ENCODE measurements at regions not wholly inside any gene's neighbourhood (a gene's known extent, or its start where the extent isn't known, plus 50 kb on each side); places are given as distances from the start of the nearest gene placed in this dataset.

DNA sequence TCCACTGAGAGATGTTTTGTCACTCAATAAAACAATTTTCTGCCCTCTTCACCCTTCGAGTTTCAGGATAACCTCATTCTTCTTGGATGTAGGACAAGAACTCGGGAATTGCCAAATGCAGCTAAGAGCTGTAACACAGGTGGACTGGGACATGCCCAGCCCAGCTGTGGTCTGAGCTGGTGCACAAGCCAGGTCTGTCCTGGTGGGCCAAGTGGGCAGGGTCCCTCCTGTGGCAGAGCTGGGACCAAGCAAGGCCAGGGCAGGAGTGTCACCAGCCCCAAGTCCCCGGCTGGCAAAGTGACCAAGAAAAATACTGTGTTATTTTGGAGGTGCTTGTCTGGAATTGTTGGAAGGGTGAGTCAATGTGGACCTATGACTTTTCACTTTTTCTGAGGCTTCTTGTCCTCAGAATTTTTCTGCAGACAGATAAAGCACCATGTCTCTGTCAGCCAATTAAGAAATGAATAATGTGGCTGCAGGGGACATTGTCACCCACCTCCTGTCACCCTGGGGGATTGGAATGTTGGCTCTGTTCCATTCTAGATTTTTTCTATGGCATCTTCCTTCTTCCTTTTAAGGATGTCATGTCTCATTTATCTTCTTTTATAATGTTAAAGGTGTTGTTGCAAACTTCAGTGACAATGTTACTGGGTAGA lies 645.2 kb upstream of the EPHA6 start:
- Mint-ChIP-seq H3K4me3 (no peak overlapping the region), H3K27ac (no peak overlapping the region), H3K27me3 (no peaks in the 10 kb centered on the region), H3K4me1 (no peaks in the 10 kb centered on the region), H3K36me3 (ENCODE audit: low read depth) (no peaks in the 10 kb centered on the region), H3K9me3 (peaks cover 11% of the 10 kb centered on the region)
- no peak for DNase-seq
- CTCF ChIA-PET = no interaction called here
- POLR2A ChIA-PET = no interaction called here

DNA sequence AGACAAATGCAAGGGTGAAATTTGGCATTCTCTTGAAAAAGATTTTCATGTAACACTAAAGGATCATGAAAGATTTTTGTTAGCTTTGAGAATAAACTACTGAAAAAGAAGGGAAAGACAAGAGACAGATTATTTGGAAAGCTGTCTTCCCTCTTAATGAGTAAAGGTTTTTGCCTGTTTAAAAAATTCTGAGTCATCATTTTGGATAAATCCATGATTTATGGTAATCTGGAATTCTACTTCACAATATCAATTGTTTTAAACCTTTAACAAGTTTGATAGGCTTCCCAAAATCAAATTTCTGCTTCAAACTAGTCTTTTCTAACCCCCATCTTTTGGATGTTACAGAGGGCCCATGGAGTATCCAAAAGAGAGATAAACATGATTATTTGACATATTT lies 641.5 kb upstream of the EPHA6 start:
- Mint-ChIP-seq H3K27me3 (no peaks in the 10 kb centered on the region), H3K4me1 (no peaks in the 10 kb centered on the region), H3K27ac (no peak overlapping the region), H3K9me3 (peaks cover 18% of the 10 kb centered on the region), H3K36me3 (ENCODE audit: low read depth) (no peaks in the 10 kb centered on the region), H3K4me3 (no peak overlapping the region)
- ChIA-PET POLR2A (no interaction called here), CTCF (no interaction called here)
- DNase-seq = no peak

DNA sequence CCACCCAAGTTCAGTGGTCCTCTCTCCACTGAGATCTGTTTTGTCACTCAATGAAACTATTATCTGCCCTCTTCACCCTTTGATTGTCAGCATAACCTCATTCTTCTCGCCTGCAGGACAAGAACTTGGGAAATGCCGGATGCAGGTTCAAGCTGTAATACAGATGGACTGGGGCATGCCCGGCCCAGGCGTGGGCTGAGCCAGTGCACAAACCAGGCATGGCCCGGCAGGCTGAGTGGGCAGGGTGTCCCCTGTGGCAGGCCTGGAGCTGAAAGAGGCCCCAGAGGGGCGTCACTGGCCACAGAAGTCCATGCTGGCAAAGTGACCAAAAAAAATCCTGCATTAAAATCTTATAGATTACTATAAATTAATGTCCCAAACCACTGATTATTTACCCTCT lies 638.9 kb upstream of the EPHA6 start:
- no peak overlapping the region for H3K27ac Mint-ChIP-seq
- no peaks in the 10 kb centered on the region for H3K4me1 Mint-ChIP-seq
- no peak overlapping the region for H3K4me3 Mint-ChIP-seq
- no peaks in the 10 kb centered on the region for H3K36me3 Mint-ChIP-seq (ENCODE audit: low read depth)
- CTCF ChIA-PET = no interaction called here
- H3K9me3 Mint-ChIP-seq = peaks cover 9% of the 10 kb centered on the region
- POLR2A ChIA-PET = no interaction called here
- no peaks in the 10 kb centered on the region for H3K27me3 Mint-ChIP-seq
- DNase-seq = no peak

DNA sequence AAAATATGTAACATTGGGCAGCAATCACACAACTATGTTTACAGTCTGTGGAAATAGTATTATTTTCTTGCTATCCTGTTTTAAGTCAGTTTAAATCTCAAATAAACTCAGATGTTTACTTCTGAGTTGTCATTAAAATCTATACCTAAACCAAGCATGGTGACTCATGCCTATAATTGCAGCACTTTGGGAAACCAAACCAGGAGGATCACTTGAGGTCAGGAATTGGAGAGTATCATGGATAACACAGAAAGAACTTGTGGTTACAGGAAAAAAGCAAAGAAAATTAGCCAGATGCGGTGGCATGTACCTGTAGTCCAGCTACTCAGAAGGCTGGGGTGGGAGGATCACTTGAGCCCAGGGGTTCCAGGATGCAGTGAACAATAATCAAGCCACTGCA lies 631.6 kb upstream of the EPHA6 start:
- CTCF ChIA-PET = no interaction called here
- Mint-ChIP-seq H3K9me3 (no peaks in the 10 kb centered on the region), H3K27me3 (no peaks in the 10 kb centered on the region), H3K4me1 (no peaks in the 10 kb centered on the region), H3K27ac (no peak overlapping the region), H3K36me3 (ENCODE audit: low read depth) (no peaks in the 10 kb centered on the region), H3K4me3 (no peak overlapping the region)
- DNase-seq = no peak
- POLR2A ChIA-PET = no interaction called here

DNA sequence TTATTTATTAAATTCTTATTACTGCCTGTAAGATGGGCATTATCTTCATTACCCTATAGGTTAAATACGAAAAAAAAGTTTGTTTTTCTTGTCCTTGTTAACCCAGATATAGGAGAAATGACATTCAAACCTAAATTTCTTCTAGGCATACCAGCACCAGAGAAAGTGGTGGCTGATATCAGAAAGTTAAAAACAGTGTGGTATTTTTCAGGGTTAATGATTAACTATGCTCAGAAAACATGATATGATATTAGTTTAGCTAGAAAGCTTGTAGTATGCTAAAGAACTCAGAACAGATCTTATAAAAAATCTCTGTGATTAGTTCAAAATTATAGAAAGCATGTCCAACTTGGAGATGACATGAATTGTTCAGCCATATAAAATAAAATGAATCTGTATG lies 630.5 kb upstream of the EPHA6 start:
- no peaks in the 10 kb centered on the region for H3K36me3 Mint-ChIP-seq (ENCODE audit: low read depth)
- no peaks in the 10 kb centered on the region for H3K4me1 Mint-ChIP-seq
- ChIA-PET CTCF (no interaction called here), POLR2A (no interaction called here)
- DNase-seq = no peak
- H3K27ac Mint-ChIP-seq = no peak overlapping the region
- H3K27me3 Mint-ChIP-seq = no peaks in the 10 kb centered on the region
- no peak overlapping the region for H3K4me3 Mint-ChIP-seq
- H3K9me3 Mint-ChIP-seq = no peaks in the 10 kb centered on the region

DNA sequence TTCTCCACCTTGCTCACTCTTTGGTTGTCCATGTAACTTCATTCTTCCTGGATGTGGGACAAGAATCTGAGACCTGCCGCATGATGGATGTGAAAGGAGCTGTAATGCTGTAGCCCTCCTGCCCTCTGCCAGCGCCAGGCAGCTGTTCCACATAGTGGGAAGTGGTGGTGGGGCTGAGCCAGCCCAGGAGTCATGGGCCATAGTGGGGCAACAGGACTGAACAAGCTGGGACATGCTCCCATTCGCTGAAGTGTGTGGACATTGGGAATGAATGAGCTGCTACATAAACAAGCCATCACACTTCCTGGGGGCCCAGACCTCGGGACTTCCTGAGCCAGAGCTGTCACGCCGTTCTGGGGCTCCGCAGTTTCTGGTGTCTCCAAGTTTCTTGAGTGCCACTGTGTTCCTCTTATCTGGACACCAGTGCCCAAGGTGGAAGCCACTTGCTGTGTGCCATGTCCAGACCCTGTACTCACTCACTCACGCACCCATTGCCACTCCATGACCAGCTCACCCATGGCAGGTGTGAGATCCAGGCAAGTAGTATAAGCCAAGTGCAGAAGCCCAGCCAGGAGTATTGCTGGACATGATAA lies 624.3 kb upstream of the EPHA6 start:
- Mint-ChIP-seq H3K4me3 (no peak overlapping the region), H3K27me3 (no peaks in the 10 kb centered on the region), H3K9me3 (peaks cover 5% of the 10 kb centered on the region), H3K4me1 (no peaks in the 10 kb centered on the region), H3K27ac (no peak overlapping the region), H3K36me3 (ENCODE audit: low read depth) (no peaks in the 10 kb centered on the region)
- ChIA-PET CTCF (no interaction called here), POLR2A (no interaction called here)
- no peak for DNase-seq

DNA sequence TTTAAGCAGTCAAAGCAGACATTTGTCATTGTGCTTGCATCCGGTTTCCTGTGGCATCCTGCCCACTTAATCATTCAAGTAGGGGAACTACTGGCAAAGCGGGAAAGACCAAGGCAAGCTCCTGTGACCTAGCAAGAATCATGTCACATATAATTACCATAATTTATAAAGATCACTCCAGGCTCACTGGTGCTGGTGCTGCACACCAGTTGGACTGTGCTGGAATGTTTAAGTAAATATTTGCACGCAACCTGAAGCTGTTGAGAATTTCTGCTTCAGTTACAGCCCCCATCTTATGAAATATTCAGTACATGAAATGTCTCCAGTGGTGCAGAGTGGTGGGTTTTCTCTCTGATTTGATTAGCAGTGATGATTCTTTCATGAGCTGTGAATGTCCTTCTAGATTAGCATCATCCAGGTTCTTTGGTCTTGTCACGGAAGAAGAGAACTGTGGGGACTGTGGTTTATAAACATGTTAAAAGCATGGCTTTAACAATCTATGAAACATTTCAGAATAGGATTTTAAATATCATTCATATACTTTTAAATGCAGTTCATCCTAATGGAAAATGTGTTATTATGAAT lies 621.3 kb upstream of the EPHA6 start:
- no peak for DNase-seq
- H3K27ac Mint-ChIP-seq = no peak overlapping the region
- H3K4me3 Mint-ChIP-seq = no peak overlapping the region
- peaks cover 5% of the 10 kb centered on the region for H3K9me3 Mint-ChIP-seq
- H3K36me3 Mint-ChIP-seq (ENCODE audit: low read depth) = no peaks in the 10 kb centered on the region
- CTCF ChIA-PET = no interaction called here
- no peaks in the 10 kb centered on the region for H3K4me1 Mint-ChIP-seq
- POLR2A ChIA-PET = no interaction called here
- H3K27me3 Mint-ChIP-seq = no peaks in the 10 kb centered on the region

DNA sequence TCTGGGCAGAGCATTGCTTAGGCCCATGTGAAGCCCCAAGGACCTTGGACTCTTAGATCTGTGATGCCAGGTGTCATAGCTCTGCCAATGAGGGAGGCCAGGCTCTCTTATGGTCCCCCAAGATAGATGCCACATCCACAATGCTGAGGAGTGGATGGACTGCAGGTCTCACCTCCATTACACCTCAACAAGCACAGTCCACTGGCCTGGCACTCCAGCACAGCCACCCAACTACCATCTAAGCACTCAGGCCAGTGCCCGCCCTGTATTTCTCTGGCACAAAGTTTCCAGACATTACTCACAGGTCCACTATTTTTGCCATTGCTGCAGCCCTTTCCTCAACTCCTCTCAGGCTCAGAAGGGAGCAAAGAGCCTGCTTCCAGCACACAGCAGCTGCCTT lies 613.5 kb upstream of the EPHA6 start:
- peaks cover 6% of the 10 kb centered on the region for H3K9me3 Mint-ChIP-seq
- no peak for DNase-seq
- H3K27me3 Mint-ChIP-seq = no peaks in the 10 kb centered on the region
- H3K36me3 Mint-ChIP-seq (ENCODE audit: low read depth) = no peaks in the 10 kb centered on the region
- POLR2A ChIA-PET = no interaction called here
- H3K4me3 Mint-ChIP-seq = no peak overlapping the region
- H3K27ac Mint-ChIP-seq = no peak overlapping the region
- CTCF ChIA-PET = no interaction called here
- no peaks in the 10 kb centered on the region for H3K4me1 Mint-ChIP-seq

DNA sequence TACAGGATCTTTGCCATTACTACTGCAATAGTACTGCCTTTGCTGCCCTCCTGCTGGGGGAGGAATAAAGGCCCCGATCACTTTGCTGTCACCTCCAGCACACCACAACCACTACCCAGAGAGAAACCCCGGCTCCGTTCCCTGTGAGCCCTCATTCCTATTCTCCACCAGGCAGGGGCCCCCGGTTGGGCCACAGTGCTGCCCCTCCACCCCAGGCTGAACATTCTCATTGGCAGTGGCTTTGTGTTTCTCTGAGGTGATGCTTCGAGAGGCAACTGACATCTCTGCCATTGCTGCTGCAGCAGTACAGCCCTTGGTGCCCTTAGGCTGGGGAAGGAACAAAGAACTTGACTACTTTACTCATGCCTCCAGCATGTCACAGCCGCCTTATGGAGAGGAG lies 612.9 kb upstream of the EPHA6 start:
- no peak for DNase-seq
- ChIA-PET CTCF (no interaction called here), POLR2A (no interaction called here)
- H3K36me3 Mint-ChIP-seq (ENCODE audit: low read depth) = no peaks in the 10 kb centered on the region
- peaks cover 6% of the 10 kb centered on the region for H3K9me3 Mint-ChIP-seq
- no peak overlapping the region for H3K4me3 Mint-ChIP-seq
- no peaks in the 10 kb centered on the region for H3K27me3 Mint-ChIP-seq
- H3K27ac Mint-ChIP-seq = no peak overlapping the region
- no peaks in the 10 kb centered on the region for H3K4me1 Mint-ChIP-seq

DNA sequence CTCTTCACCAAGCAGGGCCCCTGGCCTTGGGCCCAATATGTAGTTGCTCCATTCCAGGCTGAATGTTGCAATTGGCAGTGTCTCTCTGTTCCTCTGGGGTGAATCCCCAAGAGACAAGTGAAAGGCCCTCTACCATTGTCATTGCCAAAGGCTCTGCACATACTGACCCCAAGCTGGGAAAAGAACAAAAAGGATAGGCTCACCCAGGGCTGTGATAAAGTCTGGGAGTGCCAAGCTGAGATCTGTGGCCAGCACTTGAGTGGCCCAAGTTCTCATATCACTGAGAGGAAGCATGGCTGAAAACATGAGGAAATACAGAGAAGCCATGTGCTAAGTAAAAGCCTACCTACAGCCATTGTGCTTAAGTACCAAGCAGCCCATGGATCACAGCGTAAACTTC lies 612.2 kb upstream of the EPHA6 start:
- no peak for DNase-seq
- Mint-ChIP-seq H3K27ac (no peak overlapping the region), H3K4me3 (no peak overlapping the region), H3K36me3 (ENCODE audit: low read depth) (no peaks in the 10 kb centered on the region), H3K9me3 (peaks cover 6% of the 10 kb centered on the region), H3K4me1 (no peaks in the 10 kb centered on the region), H3K27me3 (no peaks in the 10 kb centered on the region)
- ChIA-PET POLR2A (no interaction called here), CTCF (no interaction called here)

DNA sequence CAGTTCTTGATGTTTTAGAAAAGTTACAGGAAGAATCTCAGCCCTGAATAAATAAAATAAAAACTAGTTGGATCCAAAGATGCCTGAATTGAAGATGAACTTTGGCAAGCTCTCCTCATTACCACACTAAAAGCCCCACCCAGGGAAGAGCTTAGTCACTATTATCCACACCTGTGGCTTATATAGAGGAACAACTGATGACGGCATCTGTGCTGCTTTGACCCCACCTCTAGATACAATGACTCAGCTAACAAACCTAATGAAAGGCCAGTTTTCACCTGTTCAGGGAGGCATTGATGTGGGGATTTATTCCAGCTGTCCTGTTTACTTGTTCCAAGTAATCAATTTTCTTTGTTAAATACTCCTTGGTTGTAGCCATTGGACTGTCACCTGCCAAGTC lies 604.7 kb upstream of the EPHA6 start:
- no peak for DNase-seq
- no peak overlapping the region for H3K4me3 Mint-ChIP-seq
- H3K36me3 Mint-ChIP-seq (ENCODE audit: low read depth) = no peaks in the 10 kb centered on the region
- H3K27me3 Mint-ChIP-seq = no peaks in the 10 kb centered on the region
- ChIA-PET POLR2A (no interaction called here), CTCF (no interaction called here)
- H3K4me1 Mint-ChIP-seq = no peaks in the 10 kb centered on the region
- H3K9me3 Mint-ChIP-seq = peaks cover 8% of the 10 kb centered on the region
- H3K27ac Mint-ChIP-seq = no peak overlapping the region

DNA sequence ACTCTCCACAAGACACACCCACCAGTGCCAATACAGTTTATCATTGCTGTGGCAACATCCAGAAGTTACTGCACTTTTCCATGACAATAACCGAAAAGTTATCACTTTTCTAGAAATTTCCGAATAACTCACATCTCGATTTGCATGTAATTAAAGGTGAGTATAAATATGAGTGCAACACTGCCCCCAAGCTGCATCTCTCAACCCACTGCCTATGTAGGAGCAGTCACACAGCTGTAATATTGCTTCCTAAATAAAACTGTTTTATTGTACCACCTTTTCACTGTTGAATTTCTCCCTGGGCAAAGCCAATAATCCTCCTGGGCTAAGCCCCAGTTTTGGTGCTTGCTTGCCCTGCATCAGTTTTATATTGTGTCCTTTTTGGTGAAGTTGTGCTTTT lies 601.0 kb upstream of the EPHA6 start:
- Mint-ChIP-seq H3K4me1 (no peaks in the 10 kb centered on the region), H3K9me3 (peaks cover 11% of the 10 kb centered on the region), H3K27me3 (no peaks in the 10 kb centered on the region), H3K36me3 (ENCODE audit: low read depth) (no peaks in the 10 kb centered on the region), H3K4me3 (no peak overlapping the region), H3K27ac (no peak overlapping the region)
- no peak for DNase-seq
- ChIA-PET POLR2A (no interaction called here), CTCF (no interaction called here)

DNA sequence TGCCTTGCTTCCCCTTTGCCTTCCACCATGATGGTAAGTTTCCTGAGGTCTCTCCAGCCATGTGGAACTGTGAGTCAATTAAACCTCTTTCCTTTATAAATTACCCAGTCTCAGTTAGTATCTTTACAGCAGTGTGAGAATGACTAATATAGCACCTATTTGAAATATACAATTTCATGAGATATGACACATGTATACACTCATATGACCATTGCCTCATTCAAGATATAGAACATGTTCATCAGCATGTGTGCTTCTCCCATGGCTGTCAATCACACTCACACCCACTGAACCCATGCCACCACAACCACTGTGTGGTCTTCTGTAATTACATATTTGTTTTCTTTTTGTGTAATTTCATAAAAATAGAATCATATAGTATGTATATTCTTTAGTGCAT lies 599.5 kb upstream of the EPHA6 start:
- no peaks in the 10 kb centered on the region for H3K4me1 Mint-ChIP-seq
- DNase-seq = no peak
- no peak overlapping the region for H3K4me3 Mint-ChIP-seq
- no peaks in the 10 kb centered on the region for H3K27me3 Mint-ChIP-seq
- ChIA-PET POLR2A (no interaction called here), CTCF (no interaction called here)
- peaks cover 8% of the 10 kb centered on the region for H3K9me3 Mint-ChIP-seq
- H3K36me3 Mint-ChIP-seq (ENCODE audit: low read depth) = no peaks in the 10 kb centered on the region
- no peak overlapping the region for H3K27ac Mint-ChIP-seq

DNA sequence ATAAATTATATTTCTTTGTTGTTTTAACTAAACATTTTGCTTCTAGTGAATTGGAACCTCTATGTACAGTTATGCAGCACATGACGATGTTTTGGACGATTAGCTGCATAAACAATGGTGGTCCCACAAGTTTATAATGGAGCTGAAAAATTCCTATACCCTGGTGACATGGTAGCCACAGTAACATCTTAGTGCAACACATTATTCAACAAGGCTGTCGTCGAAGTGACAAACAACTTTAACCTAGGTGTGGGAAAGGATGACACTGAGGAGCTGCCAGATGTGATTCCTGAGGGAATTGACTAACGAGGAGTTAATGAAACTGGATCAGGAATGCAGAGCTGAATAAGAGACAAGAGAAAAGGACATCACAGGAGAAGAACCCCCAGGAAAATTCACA lies 588.9 kb upstream of the EPHA6 start:
- Mint-ChIP-seq H3K36me3 (ENCODE audit: low read depth) (no peaks in the 10 kb centered on the region), H3K27ac (no peak overlapping the region), H3K27me3 (no peaks in the 10 kb centered on the region), H3K4me3 (no peak overlapping the region), H3K9me3 (peaks cover 2% of the 10 kb centered on the region), H3K4me1 (no peaks in the 10 kb centered on the region)
- CTCF ChIA-PET = no interaction called here
- POLR2A ChIA-PET = no interaction called here
- no peak for DNase-seq

All from activated CD4-positive, alpha-beta memory T cell treated with anti-CD3 and anti-CD28 coated beads, Interleukin-2, amount 10 ng/mL, durations not matched to agents 7 days and 5 days (primary cell).